HG03097 (cell line): ENCODE measurements at regions not wholly inside any gene's neighbourhood (a gene's known extent, or its start where the extent isn't known, plus 50 kb on each side); places are given as distances from the start of the nearest gene placed in this dataset.
A peak's percentile ranks its signal among the peaks of the same experiment; 100 is the strongest.

Experiments
- ATAC-seq: cut with Tn5 transposase; IDR thresholded peaks from one replicate; pipeline ENCODE4 v1.9.1; 2021; ENCODE audit not compliant: unreplicated experiment, low FRiP score

DNA sequence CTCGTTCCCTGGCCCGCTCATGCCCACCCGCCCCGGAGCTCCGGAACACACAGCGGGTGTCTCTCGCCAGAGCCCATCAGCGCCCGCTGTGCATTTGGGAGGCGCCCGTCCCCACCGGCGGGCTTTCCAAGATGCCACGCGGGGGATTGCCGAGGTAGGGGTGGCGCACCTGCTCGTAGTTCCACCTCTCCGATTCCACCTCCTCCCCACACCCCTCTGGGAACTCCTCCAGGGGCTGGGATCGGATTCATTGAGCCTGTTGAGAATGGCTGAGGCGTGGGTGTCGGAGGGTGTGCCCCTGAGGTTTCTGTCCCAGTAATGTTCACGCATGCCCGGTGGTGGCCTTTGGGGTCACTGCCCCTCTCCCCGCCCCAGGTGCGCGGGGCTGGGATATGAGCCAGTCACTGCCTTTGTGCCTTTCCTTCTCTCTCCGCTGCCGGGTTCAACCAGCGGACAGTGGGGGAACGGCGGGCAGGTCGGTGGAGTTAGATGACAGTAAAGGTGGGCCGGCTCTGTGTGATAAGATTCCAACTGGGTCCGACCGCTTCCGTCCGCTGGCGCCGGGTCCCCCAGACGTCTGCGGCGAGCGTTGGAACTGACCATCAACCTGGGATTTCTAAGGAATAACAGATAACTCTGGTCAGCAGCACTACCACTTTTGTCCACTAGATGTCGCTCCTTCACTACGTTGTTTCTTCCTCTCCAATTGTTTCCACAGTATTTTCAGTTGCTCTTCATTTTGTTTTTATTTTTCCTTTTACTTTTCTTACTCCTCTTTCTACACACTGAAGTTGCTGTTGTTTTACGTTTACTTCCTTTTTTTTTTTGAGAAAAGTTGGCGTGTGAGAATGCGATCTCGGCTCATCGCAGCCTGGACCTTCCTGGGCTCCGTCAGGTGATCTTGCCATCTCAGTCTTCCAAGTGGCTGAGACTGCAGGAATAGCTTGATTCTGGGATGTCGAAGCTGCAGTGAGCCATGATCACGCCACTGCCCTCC lies 178.1 kb upstream of the ALG10B start:
- ATAC-seq, result peak; percentile 53

DNA sequence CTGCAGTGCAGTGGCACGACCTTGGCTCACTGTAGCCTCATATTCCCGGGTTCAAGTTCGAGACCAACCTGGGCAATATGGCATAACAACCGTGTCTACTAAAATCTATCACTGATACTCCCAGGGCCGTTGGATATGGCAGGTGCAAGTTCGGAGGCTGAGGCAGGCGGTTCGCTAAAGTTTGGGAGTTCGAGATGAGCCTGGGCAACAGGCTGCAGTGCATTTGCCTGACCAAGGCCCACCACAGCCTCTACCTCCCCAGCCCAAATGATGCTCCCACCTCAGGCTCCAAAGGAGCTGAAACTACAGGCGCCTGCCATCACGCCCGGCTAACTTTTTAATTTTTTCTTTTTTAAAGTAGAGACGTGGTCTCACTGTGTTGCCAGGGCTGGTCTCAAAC lies 177.1 kb upstream of the ALG10B start:
- no peak for ATAC-seq

- ATAC-seq, result no peak
These were observed 175.3 kb upstream of the ALG10B start for GRCh38 chr12:38141239-38141638.

- no peak for ATAC-seq
These were observed 174.7 kb upstream of the ALG10B start for GRCh38 chr12:38141861-38142260.

GRCh38 chr12:38142974-38143373 lies 173.6 kb upstream of the ALG10B start:
- ATAC-seq, result no peak

DNA sequence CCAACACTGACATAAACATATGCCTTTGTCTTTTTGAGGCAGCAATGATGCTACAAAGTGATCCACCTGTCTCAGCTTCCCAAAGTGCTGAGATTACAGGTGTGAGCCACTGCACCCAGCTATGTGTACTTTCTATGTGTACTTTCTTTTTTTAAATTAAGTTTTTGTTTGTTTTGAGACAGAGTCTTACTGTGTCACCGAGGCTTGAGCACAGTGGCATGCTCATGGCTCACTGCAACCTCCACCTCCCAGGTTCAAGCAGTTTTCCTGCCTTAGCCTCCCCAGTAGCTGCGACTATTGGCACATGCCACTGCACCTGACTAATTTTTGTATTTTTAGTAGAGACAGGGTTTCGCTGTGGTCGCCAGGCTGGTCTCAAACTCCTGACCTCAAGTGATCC lies 172.5 kb upstream of the ALG10B start:
- no peak for ATAC-seq

DNA sequence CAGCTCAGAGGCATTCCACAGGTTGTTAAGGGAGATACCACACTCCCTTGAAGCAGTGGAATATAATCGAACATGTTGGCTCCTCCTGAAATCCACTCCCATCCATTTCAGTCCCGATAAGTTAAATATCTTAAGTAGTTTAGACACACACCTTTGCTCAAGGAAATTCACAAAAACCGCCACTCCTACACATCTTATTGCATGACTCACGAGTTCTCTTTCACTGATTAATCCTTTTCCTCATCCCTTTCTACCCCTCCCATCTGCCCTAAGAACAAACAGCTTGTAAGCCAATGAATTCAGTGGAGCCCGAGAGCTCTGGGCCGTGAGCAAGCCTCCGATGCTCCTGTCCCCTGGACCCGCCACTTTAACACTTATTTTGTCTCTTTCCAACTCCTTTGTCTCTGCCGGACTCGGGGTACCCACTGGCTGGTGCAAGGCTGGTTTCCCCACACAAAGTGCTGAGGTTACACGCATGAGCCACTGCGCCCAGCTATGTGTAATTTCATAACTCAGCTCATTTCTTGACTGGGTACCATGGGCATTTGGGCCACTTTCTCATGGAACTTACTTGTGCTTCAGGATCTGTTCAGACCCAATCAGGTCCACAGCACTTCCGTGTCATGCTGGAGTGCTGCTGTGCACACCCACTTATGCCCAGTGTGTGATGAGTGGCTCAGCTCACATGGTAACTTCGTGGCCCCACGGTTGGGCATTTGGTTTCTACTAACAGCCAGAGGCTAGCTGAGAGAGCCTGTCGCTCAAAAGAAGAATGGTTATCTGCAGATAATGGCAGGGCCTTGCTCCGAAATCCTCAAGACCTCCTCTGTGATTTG lies 171.8 kb upstream of the ALG10B start:
- no peak for ATAC-seq

GRCh38 chr12:38149395-38150073 lies 167.0 kb upstream of the ALG10B start:
- ATAC-seq, result no peak

DNA sequence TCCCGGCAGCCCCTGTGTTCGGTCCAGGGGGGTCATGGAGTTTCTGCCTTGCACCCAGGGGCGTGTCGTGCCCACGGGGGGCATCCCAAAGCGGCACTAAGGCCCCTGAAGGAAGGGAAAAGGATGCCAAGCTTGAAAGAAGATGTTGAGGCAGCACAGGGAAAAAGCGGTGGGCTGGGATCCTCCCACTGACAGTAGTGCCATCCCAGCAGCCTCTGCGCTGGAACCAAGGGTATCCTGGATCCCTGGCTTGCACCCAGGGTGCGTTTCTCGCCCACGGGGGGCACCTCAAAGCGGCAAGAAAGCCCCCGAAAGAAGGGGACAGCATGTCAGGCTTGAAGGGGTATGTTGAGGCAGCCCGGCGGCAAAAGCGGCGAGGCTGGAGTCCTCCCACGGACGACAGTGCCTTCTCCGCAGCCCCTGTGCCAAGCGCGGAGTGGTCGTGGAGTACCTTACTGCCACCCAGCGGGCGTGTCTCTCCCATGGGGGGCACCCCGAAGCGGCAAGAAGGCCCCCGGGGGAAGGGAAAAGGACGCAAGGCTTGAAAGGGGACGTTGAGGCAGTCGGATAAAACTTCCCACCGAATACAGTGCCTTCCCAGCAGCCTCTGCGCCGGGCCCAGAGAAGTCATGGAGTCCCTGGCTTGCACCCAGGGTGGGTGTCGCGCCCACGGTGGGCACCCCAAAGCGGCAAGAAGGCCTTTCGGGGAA lies 164.4 kb upstream of the ALG10B start:
- no peak for ATAC-seq

DNA sequence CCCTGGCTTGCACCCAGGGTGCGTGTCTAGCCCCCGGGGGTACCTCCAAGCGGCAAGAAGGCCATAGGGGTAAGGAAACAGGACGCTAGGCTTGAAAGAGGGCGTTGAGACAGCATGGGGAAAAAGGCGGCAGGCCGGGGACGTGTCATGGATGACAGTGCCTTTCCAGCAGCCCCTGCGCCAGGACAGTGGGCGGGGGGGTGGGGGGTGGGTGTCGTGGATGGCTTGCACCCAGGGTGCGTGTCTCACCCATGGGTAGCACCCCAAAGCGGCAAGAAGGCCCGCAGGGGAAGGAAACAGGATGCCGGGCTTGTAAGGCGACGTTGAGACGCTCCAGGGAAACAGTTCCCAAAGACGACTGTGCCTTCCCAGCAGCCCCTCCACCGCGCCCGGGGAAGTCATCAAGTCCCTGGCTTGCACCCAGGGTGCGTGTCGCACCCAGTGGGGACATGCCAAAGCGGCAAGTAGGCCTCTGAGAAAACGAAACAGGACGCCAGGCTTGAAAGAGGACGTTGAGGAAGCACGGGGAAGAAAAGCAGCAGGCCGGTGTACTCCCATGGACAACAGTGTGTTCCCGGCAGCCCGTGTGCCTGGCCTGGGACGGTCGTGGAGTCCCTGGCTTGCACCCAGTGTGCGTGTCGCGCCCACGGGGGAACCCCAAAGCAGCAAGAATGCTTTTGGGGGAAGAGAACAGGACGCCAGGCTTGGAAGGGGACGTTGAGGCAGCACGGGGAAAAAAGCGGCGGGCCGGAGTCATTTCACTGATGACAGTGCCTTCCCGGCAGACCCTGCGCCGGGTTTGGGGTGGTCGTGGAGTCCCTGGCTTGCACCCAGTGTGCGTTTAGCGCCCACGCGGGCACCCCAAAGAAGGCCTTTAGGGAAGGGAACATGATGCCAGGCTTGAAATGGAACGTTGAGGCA lies 163.5 kb upstream of the ALG10B start:
- ATAC-seq, result no peak

- no peak for ATAC-seq
These were observed 162.9 kb upstream of the ALG10B start for GRCh38 chr12:38153737-38154061.

DNA sequence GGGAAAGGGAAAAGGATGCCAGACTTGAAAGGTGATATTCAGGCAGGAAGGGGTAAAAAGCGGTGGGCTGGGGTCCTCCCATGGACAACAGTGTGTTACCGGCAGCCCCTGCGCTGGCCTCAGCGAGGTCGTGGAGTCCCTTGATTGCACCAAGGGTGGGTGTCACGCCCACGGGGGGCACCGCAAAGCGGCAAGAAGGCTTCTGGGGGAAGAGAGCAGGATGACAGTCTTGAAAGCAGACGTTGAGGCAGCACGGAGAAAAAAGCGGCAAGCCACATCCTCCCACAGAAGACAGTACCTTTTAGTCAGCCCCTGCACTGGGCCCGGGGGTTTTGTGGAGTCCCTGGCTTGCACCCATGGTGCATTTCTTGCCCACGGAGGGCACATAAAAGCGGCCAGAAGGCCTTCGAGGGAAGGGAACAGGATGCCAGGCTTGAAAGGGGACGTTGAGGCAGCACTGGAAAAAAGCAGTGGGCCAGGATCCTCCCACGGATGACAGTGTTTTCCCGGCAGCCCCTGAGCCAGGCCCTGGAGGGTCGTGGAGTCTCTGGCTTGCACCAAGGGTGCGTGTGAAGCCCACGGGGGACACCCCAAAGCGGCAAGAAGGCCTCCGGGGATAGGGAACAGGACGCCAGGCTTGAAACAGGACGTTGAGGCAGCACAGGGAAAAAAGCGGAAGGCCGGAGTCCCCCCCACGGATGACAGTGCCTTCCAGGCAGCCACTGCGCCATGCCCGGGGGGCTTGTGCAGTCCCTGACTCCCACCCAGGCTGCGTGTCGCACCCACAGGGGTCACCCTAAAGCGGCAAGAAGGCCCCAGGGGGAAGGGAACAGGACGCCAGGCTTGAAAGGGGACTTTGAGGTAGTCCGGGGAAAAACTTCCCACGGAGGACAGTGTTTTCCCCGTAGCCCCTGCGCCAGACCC lies 162.2 kb upstream of the ALG10B start:
- ATAC-seq, result no peak

- ATAC-seq, result no peak
These were observed 161.6 kb upstream of the ALG10B start for GRCh38 chr12:38155020-38155395.

DNA sequence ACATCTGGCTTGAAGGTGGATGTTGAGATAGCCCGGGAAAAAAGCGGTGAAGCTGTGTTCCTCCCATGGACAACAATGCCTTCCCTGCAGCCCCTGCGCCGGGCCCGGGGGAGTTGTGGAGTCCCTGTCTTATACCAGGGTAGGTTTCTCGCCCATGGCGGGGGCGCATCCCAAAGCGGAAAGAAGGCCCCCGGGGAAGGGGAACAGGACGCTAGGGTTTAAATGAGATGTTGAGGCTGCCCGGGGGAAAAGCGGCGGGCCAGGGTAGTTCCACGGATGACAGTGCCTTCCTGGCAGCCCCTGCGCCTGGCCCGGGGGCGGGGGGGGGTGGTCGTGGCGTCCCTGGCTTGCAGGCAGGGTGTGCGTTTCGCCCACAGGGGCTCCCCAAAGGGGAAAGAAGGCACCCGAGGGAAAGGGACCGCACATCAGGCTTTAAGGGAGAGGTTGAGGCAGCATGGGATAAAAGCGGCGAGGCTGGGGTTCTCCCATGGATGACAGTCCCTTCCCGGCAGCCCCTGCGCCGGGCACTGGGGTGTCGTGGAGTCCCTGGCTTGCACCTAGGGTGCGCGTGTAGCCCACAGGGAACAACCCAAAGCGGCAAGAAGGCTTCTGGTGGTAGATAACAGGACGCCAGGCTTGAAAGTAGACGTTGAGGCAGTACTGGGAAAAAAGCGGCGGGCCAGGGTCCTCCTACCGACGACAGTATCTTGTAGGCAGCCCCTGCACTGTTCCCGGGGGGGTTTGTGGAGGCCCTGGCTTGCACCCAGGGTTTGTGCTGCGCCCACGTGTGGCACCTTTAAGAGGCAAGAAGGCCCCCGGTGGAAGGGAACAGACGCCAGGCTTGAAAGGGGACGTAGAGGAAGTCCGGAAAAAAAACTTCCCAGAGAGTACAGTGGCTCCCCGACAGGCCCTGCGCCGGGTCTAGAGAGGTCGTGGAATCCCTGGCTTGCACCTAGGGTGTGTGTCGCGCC lies 160.8 kb upstream of the ALG10B start:
- no peak for ATAC-seq

GRCh38 chr12:38156497-38157245 lies 159.9 kb upstream of the ALG10B start:
- ATAC-seq, result no peak

GRCh38 chr12:38157274-38157932 lies 159.2 kb upstream of the ALG10B start:
- ATAC-seq, result no peak
